K562 (cell line): ENCODE measurements at regions not wholly inside any gene's neighbourhood (a gene's known extent, or its start where the extent isn't known, plus 50 kb on each side); places are given as distances from the start of the nearest gene placed in this dataset.

Source experiments
- ATAC-seq: fragments of 200-7000 bp; cut with Tn5 transposase; 3 replicates; pipeline ENCODE4 v1.9.1; 2020; ENCODE audit warnings: moderate library complexity
- BruUV-seq: library from RNA; stranded (reverse); fragments of 400-500 nt; replicated peaks from 2 replicates; lab custom pipeline; 2021; lab: Mats Ljungman, UMichigan
- CTCF ChIA-PET: fragments of 300-600 bp; formaldehyde crosslinking; extraction: SDS; loops from one replicate; lab custom pipeline; 2021; ENCODE audit warnings: low intra/inter-chr PET ratio; lab: Yijun Ruan, JAX
- POLR2A ChIA-PET: fragments of 300-600, 350-650 bp; sonication (Branson Sonifier 250); formaldehyde crosslinking; extraction: SDS; loops from one replicate; lab custom pipeline; 2021; ENCODE audit warnings: antibody characterized with exemption, inconsistent platforms; lab: Yijun Ruan, JAX
- DNase-seq, 4 experiments: peaks; one replicate each; pipeline versions ENCODE4 v3.0.0 to v3.0.0-alpha.2; 2011 to 2018; ENCODE audit warnings: low spot score in 3 of 4, mixed read lengths in 3 of 4; ENCODE audit errors: extremely low read depth in 1 of 4
- FAIRE-seq: peaks from 2 replicates; lab custom pipeline; 2011; peaks lifted over from hg19 to GRCh38; lab: Jason Lieb, UNC
- H2AFZ ChIP-seq: 2 replicates; pipeline ENCODE4 v1.6.0; 2011; ENCODE audit warnings: low read depth, low read length, control low read depth, inconsistent platforms
- H3K27ac ChIP-seq: fragments of 200-600 bp; 3 replicates; pipeline ENCODE4 v1.8.0; 2011; ENCODE audit warnings: low read depth, mild to moderate bottlenecking, control low read depth, inconsistent platforms, low read length, moderate library complexity, mixed read lengths; ENCODE audit errors: extremely low read depth
- H3K27me3 ChIP-seq, 2 experiments: fragments of 300-600 bp in 1 of 2; 2 replicates in 1 of 2; 3 replicates in 1 of 2; pipeline versions ENCODE4 v1.6.0 to v1.8.0; 2011; ENCODE audit warnings: inconsistent platforms in 2 of 2, low read length in 2 of 2, mild to moderate bottlenecking in 1 of 2, mixed read lengths in 1 of 2, moderate library complexity in 1 of 2; ENCODE audit not compliant: control insufficient read depth in 2 of 2, insufficient read depth in 2 of 2
- H3K36me3 ChIP-seq: fragments of 300-600 bp; 3 replicates; pipeline ENCODE4 v1.8.0; 2011; ENCODE audit warnings: mild to moderate bottlenecking, low read length, inconsistent platforms; ENCODE audit not compliant: control insufficient read depth, insufficient read depth
- H3K4me1 ChIP-seq, 2 experiments: fragments of 200-600 bp in 1 of 2; replicated peaks in 1 of 2; 2 replicates in 1 of 2; 3 replicates in 1 of 2; pipeline versions ENCODE4 v1.5.1 to v1.8.0; 2011; ENCODE audit warnings: inconsistent platforms in 2 of 2, low read length in 2 of 2, mild to moderate bottlenecking in 1 of 2, mixed read lengths in 1 of 2, moderate library complexity in 1 of 2; ENCODE audit not compliant: control insufficient read depth in 2 of 2, insufficient read depth in 2 of 2
- H3K4me2 ChIP-seq: 2 replicates; pipeline ENCODE4 v1.6.1; 2011; ENCODE audit warnings: low read length, control low read depth, inconsistent platforms, mixed read lengths; ENCODE audit not compliant: insufficient read depth
- H3K4me3 ChIP-seq: fragments of 200-600 bp; sonication (generic), shearing (Covaris generic); 2 replicates; pipeline ENCODE4 v1.5.1; 2016; ENCODE audit warnings: control low read depth, inconsistent platforms
- H3K79me2 ChIP-seq: fragments of 200-600 bp; 3 replicates; pipeline ENCODE4 v1.8.0; 2011; ENCODE audit warnings: low read length, inconsistent platforms; ENCODE audit not compliant: control insufficient read depth, insufficient read depth
- H3K9ac ChIP-seq, 2 experiments: 2 replicates each; pipeline versions ENCODE4 v1.6.0 to v1.6.1; 2011; ENCODE audit warnings: low read depth in 2 of 2, low read length in 2 of 2, control low read depth in 1 of 2, inconsistent platforms in 1 of 2, mild to moderate bottlenecking in 1 of 2, mixed read lengths in 1 of 2; ENCODE audit not compliant: insufficient read depth in 1 of 2
- H3K9me1 ChIP-seq: one replicate; pipeline ENCODE4 v1.6.0; 2011; ENCODE audit warnings: inconsistent platforms, mild to moderate bottlenecking, low read length, moderate library complexity; ENCODE audit not compliant: control insufficient read depth, insufficient read depth
- H3K9me3 ChIP-seq: replicated peaks from 2 replicates; pipeline ENCODE4 v1.5.1; 2011; ENCODE audit warnings: low read depth, low read length, inconsistent platforms; ENCODE audit not compliant: control insufficient read depth, insufficient read depth
- H4K20me1 ChIP-seq: replicated peaks from 2 replicates; pipeline ENCODE4 v1.6.1; 2011; ENCODE audit warnings: low read length, inconsistent platforms, mixed read lengths; ENCODE audit not compliant: control insufficient read depth, insufficient read depth
- GTF2F1 ChIP-seq: IDR thresholded peaks from 2 replicates; pipeline ENCODE4 v1.6.1; 2011; ENCODE audit warnings: low read depth, low read length, improper control_type of control experiment
- RNF2 ChIP-seq: sonication (generic); IDR thresholded peaks from 2 replicates; pipeline ENCODE4 v1.6.1; 2016
- SRSF7 ChIP-seq: fragments of 200-400 bp; formaldehyde crosslinking; optimal IDR thresholded peaks from 2 replicates; pipeline ENCODE3; 2017; ENCODE audit warnings: mild to moderate bottlenecking, low read depth, low read length
- STAT5A ChIP-seq: IDR thresholded peaks from 2 replicates; pipeline ENCODE4 v1.6.1; 2012; ENCODE audit warnings: low read length, inconsistent platforms, borderline replicate concordance
- ZNF512 ChIP-seq: IDR thresholded peaks from 2 replicates; pipeline ENCODE4 v1.6.1; 2016; ENCODE audit warnings: missing genetic modification characterization, missing compliant biosample characterization
- ZNF586 ChIP-seq: fragments of 450-650 bp; formaldehyde crosslinking; conservative IDR thresholded peaks from 2 replicates; pipeline ENCODE4 v1.4.0; 2020; ENCODE audit warnings: mild to moderate bottlenecking, moderate library complexity
- WGBS: fragments of 100-300 bp; shearing (Covaris generic); methylation state at CpG from one replicate; pipeline ENCODE4 v1.1.6; 2016; ENCODE audit warnings: low coverage, mixed read lengths; ENCODE audit not compliant: insufficient coverage; ENCODE audit errors: missing lambda C conversion rate; 5-methylcytosine and 5-hydroxymethylcytosine counted together
- in situ Hi-C: fragments of 300-500 bp; cut with MboI; formaldehyde crosslinking; loops from 4 replicates; pipeline ENCODE4 v1.15.0; 2018; ENCODE audit warnings: inconsistent platforms, mixed read lengths
- intact Hi-C: fragments of 100-400 bp; cut with micrococcal nuclease; formaldehyde crosslinking; loops from 2 replicates; pipeline ENCODE4 v1.14.2; 2022
- TF ChIP-seq, protein P1 (sequence below): fragments of 250-450 bp; sonication (Bioruptor Pico); IDR thresholded peaks from 2 replicates; pipeline ENCODE4 v1.5.1; 2021; ENCODE audit warnings: mild to moderate bottlenecking
- TF ChIP-seq, protein P2 (sequence below): fragments of 450-650 bp; IDR thresholded peaks from 2 replicates; pipeline ENCODE4 v1.6.1; 2016; ENCODE audit warnings: low read depth

GRCh38 chr11:116590844-116591570 is 181.8 kb downstream of the BUD13 start:
- intact Hi-C loops: no loop called here

More at GRCh38 chr11:116590844-116591570, 181.8 kb downstream of the BUD13 start:
- TF ChIP-seq, protein P1, sequence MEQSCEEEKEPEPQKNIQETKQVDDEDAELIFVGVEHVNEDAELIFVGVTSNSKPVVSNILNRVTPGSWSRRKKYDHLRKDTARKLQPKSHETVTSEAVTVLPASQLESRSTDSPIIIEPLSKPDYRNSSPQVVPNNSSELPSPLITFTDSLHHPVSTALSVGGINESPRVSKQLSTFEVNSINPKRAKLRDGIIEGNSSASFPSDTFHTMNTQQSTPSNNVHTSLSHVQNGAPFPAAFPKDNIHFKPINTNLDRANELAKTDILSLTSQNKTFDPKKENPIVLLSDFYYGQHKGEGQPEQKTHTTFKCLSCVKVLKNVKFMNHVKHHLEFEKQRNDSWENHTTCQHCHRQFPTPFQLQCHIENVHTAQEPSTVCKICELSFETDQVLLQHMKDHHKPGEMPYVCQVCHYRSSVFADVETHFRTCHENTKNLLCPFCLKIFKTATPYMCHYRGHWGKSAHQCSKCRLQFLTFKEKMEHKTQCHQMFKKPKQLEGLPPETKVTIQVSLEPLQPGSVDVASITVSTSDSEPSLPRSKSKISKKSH (CRISPR knock-in tag): no peak
- TF ChIP-seq STAT5A: no peak
- no peak for TF ChIP-seq ZNF586 (CRISPR knock-in tag)
- no peak for TF ChIP-seq ZNF512 (tag)
- TF ChIP-seq, protein P2, sequence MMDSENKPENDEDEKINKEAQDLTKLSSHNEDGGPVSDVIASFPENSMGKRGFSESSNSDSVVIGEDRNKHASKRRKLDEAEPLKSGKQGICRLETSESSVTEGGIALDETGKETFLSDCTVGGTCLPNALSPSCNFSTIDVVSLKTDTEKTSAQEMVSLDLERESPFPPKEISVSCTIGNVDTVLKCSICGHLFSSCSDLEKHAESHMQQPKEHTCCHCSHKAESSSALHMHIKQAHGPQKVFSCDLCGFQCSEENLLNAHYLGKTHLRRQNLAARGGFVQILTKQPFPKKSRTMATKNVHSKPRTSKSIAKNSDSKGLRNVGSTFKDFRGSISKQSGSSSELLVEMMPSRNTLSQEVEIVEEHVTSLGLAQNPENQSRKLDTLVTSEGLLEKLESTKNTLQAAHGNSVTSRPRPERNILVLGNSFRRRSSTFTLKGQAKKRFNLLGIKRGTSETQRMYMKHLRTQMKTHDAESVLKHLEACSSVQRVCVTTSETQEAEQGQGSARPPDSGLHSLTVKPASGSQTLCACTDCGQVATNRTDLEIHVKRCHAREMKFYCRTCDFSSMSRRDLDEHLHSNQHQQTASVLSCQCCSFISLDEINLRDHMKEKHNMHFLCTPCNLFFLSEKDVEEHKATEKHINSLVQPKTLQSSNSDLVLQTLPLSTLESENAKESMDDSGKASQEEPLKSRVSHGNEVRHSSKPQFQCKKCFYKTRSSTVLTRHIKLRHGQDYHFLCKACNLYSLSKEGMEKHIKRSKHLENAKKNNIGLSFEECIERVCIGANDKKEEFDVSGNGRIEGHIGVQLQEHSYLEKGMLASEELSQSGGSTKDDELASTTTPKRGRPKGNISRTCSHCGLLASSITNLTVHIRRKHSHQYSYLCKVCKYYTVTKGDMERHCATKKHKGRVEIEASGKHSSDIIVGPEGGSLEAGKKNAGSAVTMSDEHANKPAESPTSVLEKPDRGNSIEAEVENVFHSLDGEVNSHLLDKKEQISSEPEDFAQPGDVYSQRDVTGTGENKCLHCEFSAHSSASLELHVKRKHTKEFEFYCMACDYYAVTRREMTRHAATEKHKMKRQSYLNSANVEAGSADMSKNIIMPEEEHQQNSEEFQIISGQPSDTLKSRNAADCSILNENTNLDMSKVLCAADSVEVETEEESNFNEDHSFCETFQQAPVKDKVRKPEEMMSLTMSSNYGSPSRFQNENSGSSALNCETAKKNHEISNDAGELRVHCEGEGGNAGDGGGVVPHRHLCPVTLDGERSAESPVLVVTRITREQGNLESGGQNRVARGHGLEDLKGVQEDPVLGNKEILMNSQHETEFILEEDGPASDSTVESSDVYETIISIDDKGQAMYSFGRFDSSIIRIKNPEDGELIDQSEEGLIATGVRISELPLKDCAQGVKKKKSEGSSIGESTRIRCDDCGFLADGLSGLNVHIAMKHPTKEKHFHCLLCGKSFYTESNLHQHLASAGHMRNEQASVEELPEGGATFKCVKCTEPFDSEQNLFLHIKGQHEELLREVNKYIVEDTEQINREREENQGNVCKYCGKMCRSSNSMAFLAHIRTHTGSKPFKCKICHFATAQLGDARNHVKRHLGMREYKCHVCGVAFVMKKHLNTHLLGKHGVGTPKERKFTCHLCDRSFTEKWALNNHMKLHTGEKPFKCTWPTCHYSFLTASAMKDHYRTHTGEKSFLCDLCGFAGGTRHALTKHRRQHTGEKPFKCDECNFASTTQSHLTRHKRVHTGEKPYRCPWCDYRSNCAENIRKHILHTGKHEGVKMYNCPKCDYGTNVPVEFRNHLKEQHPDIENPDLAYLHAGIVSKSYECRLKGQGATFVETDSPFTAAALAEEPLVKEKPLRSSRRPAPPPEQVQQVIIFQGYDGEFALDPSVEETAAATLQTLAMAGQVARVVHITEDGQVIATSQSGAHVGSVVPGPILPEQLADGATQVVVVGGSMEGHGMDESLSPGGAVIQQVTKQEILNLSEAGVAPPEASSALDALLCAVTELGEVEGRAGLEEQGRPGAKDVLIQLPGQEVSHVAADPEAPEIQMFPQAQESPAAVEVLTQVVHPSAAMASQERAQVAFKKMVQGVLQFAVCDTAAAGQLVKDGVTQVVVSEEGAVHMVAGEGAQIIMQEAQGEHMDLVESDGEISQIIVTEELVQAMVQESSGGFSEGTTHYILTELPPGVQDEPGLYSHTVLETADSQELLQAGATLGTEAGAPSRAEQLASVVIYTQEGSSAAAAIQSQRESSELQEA: no peak
- TF ChIP-seq GTF2F1: no peak
- no peak for TF ChIP-seq RNF2
- no peak for TF ChIP-seq SRSF7
- TF ChIP-seq, all 486 proteins: peak for 0
- Histone ChIP-seq H3K9ac (no peak overlapping the region), H3K27ac (no peak overlapping the region), H4K20me1 (no peaks in the 10 kb centered on the region; the same call in 1 of the 2 replicates), H3K4me3 (no peak overlapping the region), H3K9me3 (no peaks in the 10 kb centered on the region), H3K4me2 (no peak overlapping the region), H3K27me3 (peaks cover 0 to 22% of the 10 kb centered on the region in 2 experiments; a peak in 2 of 5 replicates), H3K9me1 (no peaks in the 10 kb centered on the region), H2AFZ (no peak overlapping the region), H3K4me1 (no peaks in the 10 kb centered on the region), H3K79me2 (no peaks in the 10 kb centered on the region), H3K36me3 (no peaks in the 10 kb centered on the region)
- CTCF ChIA-PET: no interaction called here
- ATAC-seq (no peak), FAIRE-seq (no peak), DNase-seq (no peak)
- no TSS peak for BruUV-seq
- WGBS: 2% methylated on average over 9 of the region's 10 CpGs
- in situ Hi-C loops: no loop called here
- POLR2A ChIA-PET: no interaction called here
